GM23338 (cell line): ENCODE measurements at regions not wholly inside any gene's neighbourhood (a gene's known extent, or its start where the extent isn't known, plus 50 kb on each side); places are given as distances from the start of the nearest gene placed in this dataset.

ENCODE experiments used
- ATAC-seq: fragments of 200-7000 bp; cut with Tn5 transposase; 3 replicates; pipeline ENCODE4 v1.9.1; 2020
- DNase-seq: peaks from one replicate; pipeline ENCODE4 v3.0.0-alpha.2; 2015; ENCODE audit warnings: low spot score
- H2AFZ ChIP-seq: fragments of 200-600 bp; sonication (generic); 2 replicates; pipeline ENCODE4 v1.8.0; 2016; ENCODE audit warnings: antibody characterized with exemption, mild to moderate bottlenecking, moderate library complexity
- H3F3A ChIP-seq: fragments of 200-600 bp; sonication (generic); replicated peaks from 2 replicates; pipeline ENCODE4 v1.8.0; 2017; ENCODE audit warnings: antibody characterized with exemption, mixed run types, low read depth
- H3K27ac ChIP-seq: fragments of 200-600 bp; sonication (generic); 2 replicates; pipeline ENCODE4 v1.6.1; 2016; ENCODE audit warnings: low read depth
- H3K27me3 ChIP-seq: fragments of 200-600 bp; sonication (generic); 2 replicates; pipeline ENCODE4 v1.8.0; 2016; ENCODE audit warnings: mild to moderate bottlenecking, mixed run types, moderate library complexity; ENCODE audit not compliant: insufficient read depth
- H3K36me3 ChIP-seq: fragments of 200-600 bp; sonication (generic); 2 replicates; pipeline ENCODE4 v1.8.0; 2016; ENCODE audit warnings: mild to moderate bottlenecking; ENCODE audit not compliant: insufficient read depth
- H3K4me1 ChIP-seq: fragments of 200-600 bp; sonication (generic); 2 replicates; pipeline ENCODE4 v1.8.0; 2016; ENCODE audit warnings: mild to moderate bottlenecking, moderate library complexity; ENCODE audit not compliant: insufficient read depth
- H3K4me2 ChIP-seq: fragments of 200-600 bp; sonication (generic); 2 replicates; pipeline ENCODE4 v1.7.1; 2017; ENCODE audit warnings: mixed run types
- H3K4me3 ChIP-seq: fragments of 200-600 bp; sonication (generic); 2 replicates; pipeline ENCODE4 v1.6.1; 2016; ENCODE audit warnings: mixed run types
- H3K79me2 ChIP-seq: fragments of 200-600 bp; sonication (generic); replicated peaks from 2 replicates; pipeline ENCODE4 v1.8.0; 2017; ENCODE audit warnings: mild to moderate bottlenecking; ENCODE audit not compliant: insufficient read depth
- H3K9me2 ChIP-seq: fragments of 200-600 bp; sonication (generic); 2 replicates; pipeline ENCODE4 v1.8.0; 2017; ENCODE audit not compliant: insufficient read depth
- H4K20me1 ChIP-seq: fragments of 200-600 bp; sonication (generic); replicated peaks from 2 replicates; pipeline ENCODE4 v1.8.0; 2017; ENCODE audit warnings: mild to moderate bottlenecking; ENCODE audit not compliant: insufficient read depth
- H3K27ac Mint-ChIP-seq: 2 replicates; pipeline ENCODE4 v1.8.0; 2020; ENCODE audit warnings: inconsistent platforms, mild to moderate bottlenecking, moderate library complexity, mixed read lengths
- H3K27me3 Mint-ChIP-seq: 3 replicates; pipeline ENCODE4 v1.8.0; 2022; ENCODE audit warnings: low read depth, mild to moderate bottlenecking, moderate library complexity, mixed read lengths, inconsistent platforms; ENCODE audit not compliant: insufficient read depth, poor library complexity
- H3K36me3 Mint-ChIP-seq: 3 replicates; pipeline ENCODE4 v1.8.0; 2021; ENCODE audit warnings: low read depth, mild to moderate bottlenecking, inconsistent platforms, moderate library complexity, mixed read lengths
- H3K4me1 Mint-ChIP-seq: 3 replicates; pipeline ENCODE4 v1.8.0; 2020; ENCODE audit warnings: mild to moderate bottlenecking, inconsistent platforms, mixed read lengths
- H3K4me3 Mint-ChIP-seq: 3 replicates; pipeline ENCODE4 v1.8.0; 2021; ENCODE audit warnings: moderate library complexity, mild to moderate bottlenecking, inconsistent platforms, mixed read lengths
- H3K9me3 Mint-ChIP-seq: 3 replicates; pipeline ENCODE4 v1.8.0; 2020; ENCODE audit warnings: moderate library complexity, mild to moderate bottlenecking, inconsistent platforms, mixed read lengths
- EZH2 ChIP-seq: fragments of 200-600 bp; sonication (generic); IDR thresholded peaks from one replicate; pipeline ENCODE4 v1.8.0; 2017; ENCODE audit warnings: antibody characterized with exemption, mild to moderate bottlenecking, low read depth; ENCODE audit not compliant: unreplicated experiment
- STAT1 ChIP-seq: IDR thresholded peaks from one replicate; pipeline ENCODE4 v1.6.1; 2016; ENCODE audit warnings: antibody characterized with exemption; ENCODE audit not compliant: unreplicated experiment
- ZNF114 ChIP-seq: fragments of 250-450 bp; sonication (Bioruptor Pico); IDR thresholded peaks from 2 replicates; pipeline ENCODE4 v1.5.0; 2020; ENCODE audit warnings: mild to moderate bottlenecking, moderate library complexity
- ZNF331 ChIP-seq: fragments of 250-450 bp; sonication (Bioruptor Pico); IDR thresholded peaks from 2 replicates; pipeline ENCODE4 v1.5.0; 2020; ENCODE audit warnings: low read depth, mild to moderate bottlenecking, moderate library complexity
- TF ChIP-seq, protein P1 (sequence below): fragments of 250-450 bp; sonication (Bioruptor Pico); IDR thresholded peaks from 2 replicates; pipeline ENCODE4 v1.5.0; 2020; ENCODE audit warnings: mild to moderate bottlenecking, moderate library complexity
- TF ChIP-seq, protein P2 (sequence below): IDR thresholded peaks from 2 replicates; pipeline ENCODE4 v1.6.1; 2016; ENCODE audit warnings: antibody characterized with exemption
- TF ChIP-seq, protein P3 (sequence below): IDR thresholded peaks from one replicate; pipeline ENCODE4 v1.6.1; 2018; ENCODE audit warnings: antibody characterized with exemption; ENCODE audit not compliant: unreplicated experiment

DNA sequence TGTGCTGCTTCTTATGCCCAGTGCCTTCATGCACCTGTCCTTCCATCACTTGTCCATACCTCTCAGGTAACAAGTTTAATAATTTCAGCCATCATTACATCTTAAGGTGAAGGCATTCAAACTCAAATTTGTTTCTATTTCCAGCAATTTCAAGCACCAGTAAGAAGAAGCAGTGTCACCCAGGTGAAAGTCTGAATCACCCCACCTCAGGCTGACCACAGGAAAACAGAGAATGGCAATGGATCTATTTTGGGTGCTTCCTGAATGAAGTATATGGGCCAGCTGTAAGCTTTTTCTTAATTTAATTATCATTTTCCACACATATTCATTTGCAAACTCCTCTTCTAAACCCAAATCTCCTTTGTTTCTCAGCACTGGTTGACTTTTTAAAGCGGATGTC is 372.7 kb upstream of the SOX11 start:
- no peaks in the 10 kb centered on the region for H3K27me3 ChIP-seq
- TF ChIP-seq STAT1 (no peak), EZH2 (no peak), ZNF114 (CRISPR knock-in tag) (no peak), ZNF331 (no peak)
- TF ChIP-seq, protein P1, sequence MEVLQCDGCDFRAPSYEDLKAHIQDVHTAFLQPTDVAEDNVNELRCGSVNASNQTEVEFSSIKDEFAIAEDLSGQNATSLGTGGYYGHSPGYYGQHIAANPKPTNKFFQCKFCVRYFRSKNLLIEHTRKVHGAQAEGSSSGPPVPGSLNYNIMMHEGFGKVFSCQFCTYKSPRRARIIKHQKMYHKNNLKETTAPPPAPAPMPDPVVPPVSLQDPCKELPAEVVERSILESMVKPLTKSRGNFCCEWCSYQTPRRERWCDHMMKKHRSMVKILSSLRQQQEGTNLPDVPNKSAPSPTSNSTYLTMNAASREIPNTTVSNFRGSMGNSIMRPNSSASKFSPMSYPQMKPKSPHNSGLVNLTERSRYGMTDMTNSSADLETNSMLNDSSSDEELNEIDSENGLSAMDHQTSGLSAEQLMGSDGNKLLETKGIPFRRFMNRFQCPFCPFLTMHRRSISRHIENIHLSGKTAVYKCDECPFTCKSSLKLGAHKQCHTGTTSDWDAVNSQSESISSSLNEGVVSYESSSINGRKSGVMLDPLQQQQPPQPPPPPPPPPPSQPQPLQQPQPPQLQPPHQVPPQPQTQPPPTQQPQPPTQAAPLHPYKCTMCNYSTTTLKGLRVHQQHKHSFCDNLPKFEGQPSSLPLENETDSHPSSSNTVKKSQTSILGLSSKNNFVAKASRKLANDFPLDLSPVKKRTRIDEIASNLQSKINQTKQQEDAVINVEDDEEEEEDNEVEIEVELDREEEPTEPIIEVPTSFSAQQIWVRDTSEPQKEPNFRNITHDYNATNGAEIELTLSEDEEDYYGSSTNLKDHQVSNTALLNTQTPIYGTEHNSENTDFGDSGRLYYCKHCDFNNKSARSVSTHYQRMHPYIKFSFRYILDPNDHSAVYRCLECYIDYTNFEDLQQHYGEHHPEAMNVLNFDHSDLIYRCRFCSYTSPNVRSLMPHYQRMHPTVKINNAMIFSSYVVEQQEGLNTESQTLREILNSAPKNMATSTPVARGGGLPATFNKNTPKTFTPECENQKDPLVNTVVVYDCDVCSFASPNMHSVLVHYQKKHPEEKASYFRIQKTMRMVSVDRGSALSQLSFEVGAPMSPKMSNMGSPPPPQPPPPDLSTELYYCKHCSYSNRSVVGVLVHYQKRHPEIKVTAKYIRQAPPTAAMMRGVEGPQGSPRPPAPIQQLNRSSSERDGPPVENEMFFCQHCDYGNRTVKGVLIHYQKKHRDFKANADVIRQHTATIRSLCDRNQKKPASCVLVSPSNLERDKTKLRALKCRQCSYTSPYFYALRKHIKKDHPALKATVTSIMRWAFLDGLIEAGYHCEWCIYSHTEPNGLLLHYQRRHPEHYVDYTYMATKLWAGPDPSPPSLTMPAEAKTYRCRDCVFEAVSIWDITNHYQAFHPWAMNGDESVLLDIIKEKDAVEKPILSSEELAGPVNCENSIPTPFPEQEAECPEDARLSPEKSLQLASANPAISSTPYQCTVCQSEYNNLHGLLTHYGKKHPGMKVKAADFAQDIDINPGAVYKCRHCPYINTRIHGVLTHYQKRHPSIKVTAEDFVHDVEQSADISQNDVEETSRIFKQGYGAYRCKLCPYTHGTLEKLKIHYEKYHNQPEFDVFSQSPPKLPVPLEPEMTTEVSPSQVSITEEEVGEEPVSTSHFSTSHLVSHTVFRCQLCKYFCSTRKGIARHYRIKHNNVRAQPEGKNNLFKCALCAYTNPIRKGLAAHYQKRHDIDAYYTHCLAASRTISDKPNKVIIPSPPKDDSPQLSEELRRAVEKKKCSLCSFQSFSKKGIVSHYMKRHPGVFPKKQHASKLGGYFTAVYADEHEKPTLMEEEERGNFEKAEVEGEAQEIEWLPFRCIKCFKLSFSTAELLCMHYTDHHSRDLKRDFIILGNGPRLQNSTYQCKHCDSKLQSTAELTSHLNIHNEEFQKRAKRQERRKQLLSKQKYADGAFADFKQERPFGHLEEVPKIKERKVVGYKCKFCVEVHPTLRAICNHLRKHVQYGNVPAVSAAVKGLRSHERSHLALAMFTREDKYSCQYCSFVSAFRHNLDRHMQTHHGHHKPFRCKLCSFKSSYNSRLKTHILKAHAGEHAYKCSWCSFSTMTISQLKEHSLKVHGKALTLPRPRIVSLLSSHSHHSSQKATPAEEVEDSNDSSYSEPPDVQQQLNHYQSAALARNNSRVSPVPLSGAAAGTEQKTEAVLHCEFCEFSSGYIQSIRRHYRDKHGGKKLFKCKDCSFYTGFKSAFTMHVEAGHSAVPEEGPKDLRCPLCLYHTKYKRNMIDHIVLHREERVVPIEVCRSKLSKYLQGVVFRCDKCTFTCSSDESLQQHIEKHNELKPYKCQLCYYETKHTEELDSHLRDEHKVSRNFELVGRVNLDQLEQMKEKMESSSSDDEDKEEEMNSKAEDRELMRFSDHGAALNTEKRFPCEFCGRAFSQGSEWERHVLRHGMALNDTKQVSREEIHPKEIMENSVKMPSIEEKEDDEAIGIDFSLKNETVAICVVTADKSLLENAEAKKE (CRISPR knock-in tag) = no peak
- TF ChIP-seq, protein P2, sequence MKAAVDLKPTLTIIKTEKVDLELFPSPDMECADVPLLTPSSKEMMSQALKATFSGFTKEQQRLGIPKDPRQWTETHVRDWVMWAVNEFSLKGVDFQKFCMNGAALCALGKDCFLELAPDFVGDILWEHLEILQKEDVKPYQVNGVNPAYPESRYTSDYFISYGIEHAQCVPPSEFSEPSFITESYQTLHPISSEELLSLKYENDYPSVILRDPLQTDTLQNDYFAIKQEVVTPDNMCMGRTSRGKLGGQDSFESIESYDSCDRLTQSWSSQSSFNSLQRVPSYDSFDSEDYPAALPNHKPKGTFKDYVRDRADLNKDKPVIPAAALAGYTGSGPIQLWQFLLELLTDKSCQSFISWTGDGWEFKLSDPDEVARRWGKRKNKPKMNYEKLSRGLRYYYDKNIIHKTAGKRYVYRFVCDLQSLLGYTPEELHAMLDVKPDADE = no peak
- TF ChIP-seq, protein P3, sequence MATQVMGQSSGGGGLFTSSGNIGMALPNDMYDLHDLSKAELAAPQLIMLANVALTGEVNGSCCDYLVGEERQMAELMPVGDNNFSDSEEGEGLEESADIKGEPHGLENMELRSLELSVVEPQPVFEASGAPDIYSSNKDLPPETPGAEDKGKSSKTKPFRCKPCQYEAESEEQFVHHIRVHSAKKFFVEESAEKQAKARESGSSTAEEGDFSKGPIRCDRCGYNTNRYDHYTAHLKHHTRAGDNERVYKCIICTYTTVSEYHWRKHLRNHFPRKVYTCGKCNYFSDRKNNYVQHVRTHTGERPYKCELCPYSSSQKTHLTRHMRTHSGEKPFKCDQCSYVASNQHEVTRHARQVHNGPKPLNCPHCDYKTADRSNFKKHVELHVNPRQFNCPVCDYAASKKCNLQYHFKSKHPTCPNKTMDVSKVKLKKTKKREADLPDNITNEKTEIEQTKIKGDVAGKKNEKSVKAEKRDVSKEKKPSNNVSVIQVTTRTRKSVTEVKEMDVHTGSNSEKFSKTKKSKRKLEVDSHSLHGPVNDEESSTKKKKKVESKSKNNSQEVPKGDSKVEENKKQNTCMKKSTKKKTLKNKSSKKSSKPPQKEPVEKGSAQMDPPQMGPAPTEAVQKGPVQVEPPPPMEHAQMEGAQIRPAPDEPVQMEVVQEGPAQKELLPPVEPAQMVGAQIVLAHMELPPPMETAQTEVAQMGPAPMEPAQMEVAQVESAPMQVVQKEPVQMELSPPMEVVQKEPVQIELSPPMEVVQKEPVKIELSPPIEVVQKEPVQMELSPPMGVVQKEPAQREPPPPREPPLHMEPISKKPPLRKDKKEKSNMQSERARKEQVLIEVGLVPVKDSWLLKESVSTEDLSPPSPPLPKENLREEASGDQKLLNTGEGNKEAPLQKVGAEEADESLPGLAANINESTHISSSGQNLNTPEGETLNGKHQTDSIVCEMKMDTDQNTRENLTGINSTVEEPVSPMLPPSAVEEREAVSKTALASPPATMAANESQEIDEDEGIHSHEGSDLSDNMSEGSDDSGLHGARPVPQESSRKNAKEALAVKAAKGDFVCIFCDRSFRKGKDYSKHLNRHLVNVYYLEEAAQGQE = no peak
- H3K9me3 Mint-ChIP-seq = peaks cover 76% of the 10 kb centered on the region
- no peak overlapping the region for H3K4me3 ChIP-seq
- no peak overlapping the region for H2AFZ ChIP-seq
- no peak overlapping the region for H3K4me2 ChIP-seq
- ATAC-seq (no peak), DNase-seq (no peak)
- no peaks in the 10 kb centered on the region for H3K79me2 ChIP-seq
- H3K4me3 Mint-ChIP-seq = no peak overlapping the region
- H3K27ac Mint-ChIP-seq = no peak overlapping the region
- H3K9me2 ChIP-seq = no peaks in the 10 kb centered on the region
- no peaks in the 10 kb centered on the region; the same call in 2 of the 3 replicates for H3K36me3 Mint-ChIP-seq
- no peaks in the 10 kb centered on the region for H3K4me1 Mint-ChIP-seq
- H4K20me1 ChIP-seq = no peaks in the 10 kb centered on the region
- no peaks in the 10 kb centered on the region for H3F3A ChIP-seq
- H3K27ac ChIP-seq = no peak overlapping the region
- H3K4me1 ChIP-seq = no peaks in the 10 kb centered on the region
- no peaks in the 10 kb centered on the region for H3K36me3 ChIP-seq
- H3K27me3 Mint-ChIP-seq = peaks cover 4% of the 10 kb centered on the region
